NB4 (cell line): ENCODE measurements at regions not wholly inside any gene's neighbourhood (a gene's known extent, or its start where the extent isn't known, plus 50 kb on each side); places are given as distances from the start of the nearest gene placed in this dataset.
"Not testable (repeated sequence)": the region's sequence is repeated elsewhere in the genome, so short reads cannot be mapped to it uniquely, and the experiment has no call there.

Experiments used
- DNase-seq: peaks from one replicate; pipeline ENCODE4 v3.0.0; 2010; ENCODE audit warnings: low read depth
- H3K4me3 ChIP-seq: one replicate; pipeline ENCODE4 v1.5.1; 2011; ENCODE audit warnings: mild to moderate bottlenecking, low read depth, low read length, moderate library complexity
- CTCF ChIP-seq: IDR thresholded peaks from one replicate; pipeline ENCODE4 v1.5.1; 2012; ENCODE audit warnings: low read depth, low read length
- MAX ChIP-seq: IDR thresholded peaks from 2 replicates; pipeline ENCODE4 v1.6.1; 2011; ENCODE audit warnings: low read depth, low read length
- MYC ChIP-seq: IDR thresholded peaks from 2 replicates; pipeline ENCODE4 v1.6.1; 2011; ENCODE audit warnings: low read depth, low read length
- POLR2A ChIP-seq: IDR thresholded peaks from 2 replicates; pipeline ENCODE4 v1.6.1; 2011; ENCODE audit warnings: mild to moderate bottlenecking; ENCODE audit not compliant: insufficient read length; ENCODE audit errors: extremely low read depth

DNA sequence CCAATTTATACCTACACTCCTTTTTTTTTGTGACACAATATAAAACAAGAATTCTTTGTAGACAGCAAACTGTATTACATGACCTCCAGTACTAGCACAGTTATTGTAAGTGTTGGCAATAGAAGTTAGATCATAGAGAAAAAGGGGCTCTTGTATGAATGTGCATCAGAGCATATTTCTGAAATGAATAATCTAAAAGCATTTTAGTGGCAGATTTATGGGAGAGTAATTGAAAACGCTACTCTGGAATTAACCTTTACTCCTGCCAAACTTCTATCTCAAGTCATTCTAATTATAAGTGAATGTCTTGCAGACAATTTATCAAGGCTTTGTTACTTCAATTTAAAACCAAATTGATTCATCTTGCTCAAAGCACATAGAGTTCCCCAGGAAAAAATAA lies 968.1 kb downstream of the TAF11L14 start:
- no peak for TF ChIP-seq POLR2A
- no peak for TF ChIP-seq MYC
- no peak for TF ChIP-seq MAX
- no peak for TF ChIP-seq CTCF
- no peak overlapping the region for H3K4me3 ChIP-seq
- DNase-seq: no peak

DNA sequence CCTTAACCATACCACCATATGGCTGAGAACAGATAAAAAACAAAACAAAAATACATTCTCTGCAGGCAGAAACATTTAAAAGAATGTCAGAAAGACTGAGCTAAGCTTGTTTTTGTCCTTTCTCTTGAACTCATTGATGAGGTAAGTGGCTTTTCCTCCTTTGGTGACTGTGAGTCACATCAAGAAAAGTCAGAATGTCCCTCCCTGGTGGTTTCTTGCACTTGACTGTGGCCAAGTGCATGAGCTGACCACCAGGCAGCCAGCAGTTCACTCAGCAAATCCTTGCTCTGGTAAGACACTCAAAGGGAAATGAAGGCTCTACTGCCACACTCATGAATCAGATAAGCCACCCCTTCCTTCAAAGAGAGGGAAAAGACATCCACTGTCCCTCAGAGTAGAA lies 970.9 kb downstream of the TAF11L14 start:
- no peak for TF ChIP-seq CTCF
- TF ChIP-seq MYC: no peak
- no peak for TF ChIP-seq MAX
- TF ChIP-seq POLR2A: no peak
- no peak overlapping the region for H3K4me3 ChIP-seq
- DNase-seq: peak; percentile 2

DNA sequence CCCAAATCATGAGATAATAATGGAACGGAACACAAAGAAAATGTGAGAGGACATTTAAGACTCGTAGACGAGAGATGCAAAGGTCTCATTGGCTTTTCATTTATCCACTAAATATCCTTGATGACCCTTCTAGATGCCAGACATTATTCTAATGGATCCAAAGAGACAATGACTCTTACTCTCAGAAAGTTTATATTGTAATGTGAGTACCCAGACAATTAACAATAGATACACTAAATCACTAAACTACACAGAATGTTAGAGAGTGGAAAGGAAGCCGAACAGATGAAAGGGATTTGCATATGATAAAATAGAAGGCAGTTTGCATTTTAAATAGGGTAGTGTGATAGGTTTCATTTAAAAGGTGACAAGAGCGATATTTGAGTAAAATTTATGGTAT lies 973.3 kb downstream of the TAF11L14 start:
- TF ChIP-seq POLR2A: no peak
- no peak for TF ChIP-seq MAX
- no peak for TF ChIP-seq CTCF
- TF ChIP-seq MYC: no peak
- no peak for DNase-seq
- no peak overlapping the region for H3K4me3 ChIP-seq

DNA sequence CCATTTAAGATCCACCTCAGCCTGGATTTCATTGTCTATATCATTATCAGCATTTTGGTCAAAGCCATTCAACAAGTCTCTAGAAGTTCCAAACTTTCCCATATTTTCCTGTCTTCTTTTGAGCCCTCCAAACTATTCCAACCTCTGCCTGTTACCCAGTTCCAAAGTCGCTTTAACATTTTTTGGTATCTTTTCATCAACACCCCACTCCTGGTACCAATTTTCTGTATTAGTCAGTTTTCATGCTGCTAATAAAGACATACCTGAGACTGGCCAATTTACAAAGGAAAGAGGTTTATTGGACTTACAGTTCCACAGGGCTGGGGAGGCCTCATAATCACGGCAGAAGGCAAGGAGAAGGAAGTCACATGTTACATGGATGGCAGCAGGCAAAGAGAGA lies 982.9 kb downstream of the TAF11L14 start:
- H3K4me3 ChIP-seq, DNase-seq: not testable (repeated sequence)

DNA sequence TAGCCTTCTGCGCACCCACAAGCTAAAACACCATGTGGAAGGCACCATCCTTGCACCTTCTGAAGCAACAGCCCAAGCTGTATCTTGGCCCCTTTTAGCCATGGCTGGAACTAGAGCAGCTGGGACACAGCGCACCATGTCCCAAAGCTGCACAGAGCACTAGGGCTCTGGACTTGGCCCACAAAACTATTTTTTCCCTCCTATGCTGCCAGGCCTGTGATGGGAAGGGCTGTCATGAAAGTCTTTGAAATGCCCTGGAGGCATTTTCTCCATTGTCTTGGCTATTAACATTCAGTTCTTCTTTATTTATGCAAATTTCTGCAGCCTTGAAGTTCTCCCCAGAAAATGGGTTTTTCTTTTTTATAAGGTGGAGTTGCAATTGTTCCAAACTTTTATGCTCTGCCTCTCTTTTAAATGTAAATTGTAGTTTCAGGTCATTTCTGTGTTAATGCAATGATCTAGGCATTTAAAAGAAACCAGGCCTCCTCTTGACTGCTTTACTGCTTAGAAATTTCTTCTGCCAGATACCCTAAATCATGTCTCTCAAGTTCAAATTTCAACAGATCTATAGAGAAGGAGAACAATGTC lies 996.3 kb downstream of the TAF11L14 start:
- TF ChIP-seq MAX (no peak), MYC (no peak), CTCF (no peak), POLR2A (no peak)
- DNase-seq: no peak
- H3K4me3 ChIP-seq: no peak overlapping the region

DNA sequence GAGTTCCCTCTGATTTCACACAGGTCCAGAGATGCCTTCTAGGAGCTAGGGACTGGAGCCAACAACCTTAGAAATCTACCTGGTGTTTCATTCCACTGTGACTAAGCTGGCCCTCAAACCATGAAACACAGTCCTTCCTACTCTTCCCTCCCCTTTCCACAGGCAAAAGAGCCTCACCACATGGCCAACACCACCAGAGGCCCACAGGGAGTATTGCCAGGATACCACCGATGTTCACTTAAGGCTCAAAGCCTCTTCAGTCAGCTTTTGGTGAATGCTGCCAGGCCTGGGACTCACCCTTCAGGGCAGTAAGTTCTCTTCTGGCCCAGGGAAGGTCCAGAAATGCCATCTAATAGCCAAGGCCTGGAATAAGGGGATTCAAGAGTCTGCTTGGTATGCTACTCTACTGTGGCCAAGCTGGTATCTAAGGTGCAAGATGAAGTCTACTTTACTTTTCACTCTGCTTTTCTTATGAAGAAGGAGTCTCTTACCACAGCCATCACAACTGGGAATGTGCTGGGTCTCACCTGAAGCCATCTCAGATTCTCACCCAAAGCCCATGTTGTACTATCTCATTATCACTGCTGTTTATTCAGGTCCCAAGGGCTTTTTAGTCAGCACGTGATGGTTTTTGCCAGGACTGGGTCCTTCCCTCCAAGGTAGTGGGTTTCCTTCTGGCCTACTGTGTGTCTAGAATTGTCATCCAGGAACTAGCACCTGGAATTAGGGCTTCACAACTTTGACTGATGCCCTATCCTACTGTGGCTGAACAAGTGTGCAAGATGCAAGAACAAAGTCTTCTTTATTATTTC lies 1018.4 kb downstream of the TAF11L14 start:
- DNase-seq: no peak

More for the DNA sequence above, 1018.4 kb downstream of the TAF11L14 start:
- H3K4me3 ChIP-seq: no peak overlapping the region
- TF ChIP-seq MYC (no peak), CTCF (no peak), POLR2A (no peak), MAX (no peak)
